ENCODE measurements at regions not wholly inside any gene's neighbourhood (a gene's known extent, or its start where the extent isn't known, plus 50 kb on each side); places are given as distances from the start of the nearest gene placed in this dataset.

GRCh38 chr7:119105381-119105780 lies 880.9 kb downstream of the ANKRD7 start:
- no peak for DNase-seq
- Histone ChIP-seq H3K27ac (no peak overlapping the region), H3K4me1 (replicated peaks; ENCODE audit: insufficient read depth) (no peaks in the 10 kb centered on the region), H3K36me3 (ENCODE audit: low read depth) (no peaks in the 10 kb centered on the region), H3K4me3 (no peak overlapping the region), H3K79me2 (ENCODE audit: low read depth) (no peaks in the 10 kb centered on the region), H3F3A (ENCODE audit: insufficient read depth, low read depth) (no peaks in the 10 kb centered on the region), H4K20me1 (ENCODE audit: insufficient read depth) (no peaks in the 10 kb centered on the region), H3K9me3 (ENCODE audit: insufficient read depth, low read depth) (no peaks in the 10 kb centered on the region), H3K27me3 (ENCODE audit: insufficient read depth, low read depth) (no peaks in the 10 kb centered on the region), H2AFZ (no peak overlapping the region), H3K9me2 (ENCODE audit: insufficient read depth) (no peaks in the 10 kb centered on the region), H3K4me2 (peak overlapping the region; percentile 31; the same call in 1 of the 2 replicates)
- intact Hi-C loops (cut with micrococcal nuclease; ENCODE audit: unreplicated experiment): no loop called here
- TF ChIP-seq CTCF (conservative IDR thresholded peaks at IDR 0.05) (no peak), EZH2 (IDR thresholded peaks at IDR 0.05; ENCODE audit: low read depth) (no peak)
- ChIA-PET CTCF (no interaction called here), POLR2A (ENCODE audit: unreplicated experiment) (no interaction called here)
- BruUV-seq (replicated peaks): no TSS peak

- no peak overlapping the region for H2AFZ ChIP-seq
- DNase-seq: no peak
- intact Hi-C loops (cut with micrococcal nuclease; ENCODE audit: unreplicated experiment): no loop called here
- H3K27me3 ChIP-seq (ENCODE audit: insufficient read depth, low read depth): no peaks in the 10 kb centered on the region
- H4K20me1 ChIP-seq (ENCODE audit: insufficient read depth): no peaks in the 10 kb centered on the region
- H3K9me2 ChIP-seq (ENCODE audit: insufficient read depth): no peaks in the 10 kb centered on the region
- H3F3A ChIP-seq (ENCODE audit: insufficient read depth, low read depth): no peaks in the 10 kb centered on the region
- H3K4me1 ChIP-seq (replicated peaks; ENCODE audit: insufficient read depth): no peaks in the 10 kb centered on the region
- no TSS peak for BruUV-seq (replicated peaks)
- no peaks in the 10 kb centered on the region for H3K36me3 ChIP-seq (ENCODE audit: low read depth)
- no peak overlapping the region for H3K27ac ChIP-seq
- H3K4me2 ChIP-seq: no peak overlapping the region
- no peaks in the 10 kb centered on the region for H3K9me3 ChIP-seq (ENCODE audit: insufficient read depth, low read depth)
- ChIA-PET POLR2A (ENCODE audit: unreplicated experiment) (interaction anchor here (0.5 kb wide), 1 partner anchor 334 kb away, joined by 3 read pairs; no protein-coding TSS in a partner anchor), CTCF (no interaction called here)
- H3K79me2 ChIP-seq (ENCODE audit: low read depth): no peaks in the 10 kb centered on the region
- no peak for TF ChIP-seq EZH2 (IDR thresholded peaks at IDR 0.05; ENCODE audit: low read depth)
- no peak for TF ChIP-seq CTCF (conservative IDR thresholded peaks at IDR 0.05)
- no peak overlapping the region for H3K4me3 ChIP-seq
Measured at GRCh38 chr7:119123326-119123725, 898.8 kb downstream of the ANKRD7 start.

- Histone ChIP-seq H3K36me3 (ENCODE audit: low read depth) (no peaks in the 10 kb centered on the region), H4K20me1 (ENCODE audit: insufficient read depth) (no peaks in the 10 kb centered on the region), H3K9me2 (ENCODE audit: insufficient read depth) (no peaks in the 10 kb centered on the region), H2AFZ (no peak overlapping the region), H3K9me3 (ENCODE audit: insufficient read depth, low read depth) (no peaks in the 10 kb centered on the region), H3K27me3 (ENCODE audit: insufficient read depth, low read depth) (no peaks in the 10 kb centered on the region), H3K27ac (no peak overlapping the region), H3K4me1 (replicated peaks; ENCODE audit: insufficient read depth) (no peaks in the 10 kb centered on the region), H3K79me2 (ENCODE audit: low read depth) (no peaks in the 10 kb centered on the region), H3K4me3 (no peak overlapping the region), H3F3A (ENCODE audit: insufficient read depth, low read depth) (no peaks in the 10 kb centered on the region), H3K4me2 (no peak overlapping the region)
- TF ChIP-seq EZH2 (IDR thresholded peaks at IDR 0.05; ENCODE audit: low read depth) (no peak), CTCF (conservative IDR thresholded peaks at IDR 0.05) (no peak)
- CTCF ChIA-PET: no interaction called here
- POLR2A ChIA-PET (ENCODE audit: unreplicated experiment): no interaction called here
- DNase-seq: no peak
- intact Hi-C loops (cut with micrococcal nuclease; ENCODE audit: unreplicated experiment): no loop called here
- no TSS peak for BruUV-seq (replicated peaks)
Measured at GRCh38 chr7:119127706-119128105, 903.2 kb downstream of the ANKRD7 start.
